ENCODE measurements at regions not wholly inside any gene's neighbourhood (a gene's known extent, or its start where the extent isn't known, plus 50 kb on each side); places are given as distances from the start of the nearest gene placed in this dataset.
A peak's percentile ranks its signal among the peaks of the same experiment; 100 is the strongest.
"Not testable (repeated sequence)": the region's sequence is repeated elsewhere in the genome, so short reads cannot be mapped to it uniquely, and the experiment has no call there.

DNA sequence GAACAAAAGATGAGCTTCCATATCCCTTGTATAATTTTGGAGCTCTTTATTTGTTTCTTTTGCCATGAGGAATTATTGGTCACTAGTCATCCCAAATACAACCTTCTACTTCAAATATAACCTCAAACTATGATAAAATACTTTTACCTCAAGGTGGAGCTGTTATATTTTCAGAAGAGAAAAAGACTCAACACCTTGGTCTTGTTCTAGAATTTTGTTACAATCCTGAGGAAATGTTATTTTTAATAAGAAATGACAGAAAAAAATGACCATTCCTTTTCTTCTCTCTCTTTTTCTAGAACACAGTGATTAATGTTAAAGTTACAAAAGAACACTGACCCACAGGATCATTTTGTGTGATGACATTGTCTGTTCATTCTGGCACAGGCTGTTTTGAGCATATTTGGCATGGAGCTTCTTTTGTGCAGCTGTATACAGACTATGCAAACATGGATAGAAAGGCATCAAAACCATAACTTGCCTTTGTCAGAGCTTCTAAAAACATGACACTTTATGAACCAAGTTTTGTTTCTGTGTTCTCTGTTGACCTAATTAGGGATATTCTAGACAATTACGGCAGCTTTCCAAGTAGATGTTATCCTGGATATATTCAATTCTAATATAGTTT, 159.6 kb upstream of the CTSO start:
- Mint-ChIP-seq H3K27me3 (no peaks in the 10 kb centered on the region), H3K36me3 (ENCODE audit: insufficient read depth) (no peaks in the 10 kb centered on the region), H3K27ac (no peak overlapping the region), H3K4me3 (ENCODE audit: low read depth) (no peak overlapping the region), H3K9me3 (ENCODE audit: low read depth) (peaks cover 3% of the 10 kb centered on the region), H3K4me1 (ENCODE audit: low read depth) (no peaks in the 10 kb centered on the region)
- TF ChIP-seq CTCF (IDR thresholded peaks at IDR 0.05; ENCODE audit: unreplicated experiment): peak; percentile 33
- no peak for DNase-seq (ENCODE audit: low spot score, unreplicated experiment)

GRCh38 chr4:156111686-156112085, 158.0 kb upstream of the CTSO start:
- no peak for TF ChIP-seq CTCF (IDR thresholded peaks at IDR 0.05; ENCODE audit: unreplicated experiment)
- Mint-ChIP-seq H3K4me1 (ENCODE audit: low read depth) (no peaks in the 10 kb centered on the region), H3K9me3 (ENCODE audit: low read depth) (peaks cover 3% of the 10 kb centered on the region), H3K27me3 (no peaks in the 10 kb centered on the region), H3K27ac (no peak overlapping the region), H3K4me3 (ENCODE audit: low read depth) (no peak overlapping the region), H3K36me3 (ENCODE audit: insufficient read depth) (no peaks in the 10 kb centered on the region)
- DNase-seq (ENCODE audit: low spot score, unreplicated experiment): no peak

DNA sequence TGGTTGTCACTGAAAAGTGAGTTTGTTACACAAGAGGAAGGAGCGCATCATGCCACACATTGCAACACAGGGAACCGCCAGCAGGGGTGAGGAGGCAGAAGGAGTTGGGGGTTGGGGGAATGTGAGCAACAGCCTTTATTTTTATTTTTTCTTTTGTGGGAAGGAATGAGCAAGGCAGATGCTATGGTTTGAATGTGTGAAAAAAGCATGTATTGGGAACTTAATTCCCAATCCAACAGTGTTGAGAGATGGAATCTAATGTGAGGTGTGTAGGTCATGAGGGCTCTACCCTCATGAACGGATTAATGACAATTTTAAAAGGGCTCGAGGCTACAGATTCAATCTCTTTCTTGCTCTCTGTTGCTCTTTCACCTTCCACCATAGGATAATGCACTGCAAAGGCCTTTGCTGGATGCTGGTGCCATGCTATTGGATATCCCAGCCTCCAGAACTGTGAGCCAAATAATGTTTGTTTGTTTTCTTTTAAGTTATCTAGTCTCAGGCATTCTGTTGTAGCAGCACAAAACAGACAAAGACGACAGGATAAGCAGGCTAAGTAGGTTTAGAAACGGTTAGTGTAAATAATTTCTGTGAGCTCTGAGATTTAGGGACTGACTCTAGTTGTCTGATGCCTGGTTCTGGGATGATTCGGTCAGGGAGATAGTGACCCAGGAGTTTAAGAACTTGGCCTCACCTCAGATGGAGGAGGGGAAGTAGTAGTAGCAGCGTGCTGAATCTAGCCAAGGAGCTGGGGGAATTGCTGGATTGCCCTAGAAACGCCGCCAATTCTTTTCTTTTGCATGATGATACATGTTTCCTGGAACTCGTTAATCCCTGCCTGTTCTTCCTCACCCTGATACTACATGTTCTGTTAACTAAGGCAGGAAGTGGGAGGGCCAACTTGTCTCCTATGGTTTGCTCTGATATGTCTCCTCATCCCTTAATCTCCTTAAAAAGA, 156.6 kb upstream of the CTSO start:
- no peaks in the 10 kb centered on the region for H3K36me3 Mint-ChIP-seq (ENCODE audit: insufficient read depth)
- peak; percentile 12 for TF ChIP-seq CTCF (IDR thresholded peaks at IDR 0.05; ENCODE audit: unreplicated experiment)
- H3K27me3 Mint-ChIP-seq: no peaks in the 10 kb centered on the region
- H3K27ac Mint-ChIP-seq: no peak overlapping the region
- no peaks in the 10 kb centered on the region for H3K4me1 Mint-ChIP-seq (ENCODE audit: low read depth)
- peaks cover 3% of the 10 kb centered on the region for H3K9me3 Mint-ChIP-seq (ENCODE audit: low read depth)
- no peak for DNase-seq (ENCODE audit: low spot score, unreplicated experiment)
- no peak overlapping the region for H3K4me3 Mint-ChIP-seq (ENCODE audit: low read depth)

GRCh38 chr4:156109087-156109486, 155.4 kb upstream of the CTSO start:
- not testable (repeated sequence) for H3K9me3 Mint-ChIP-seq (ENCODE audit: low read depth); H3K4me3 Mint-ChIP-seq (ENCODE audit: low read depth); DNase-seq (ENCODE audit: low spot score, unreplicated experiment); H3K27ac Mint-ChIP-seq; H3K36me3 Mint-ChIP-seq (ENCODE audit: insufficient read depth); H3K4me1 Mint-ChIP-seq (ENCODE audit: low read depth); H3K27me3 Mint-ChIP-seq

GRCh38 chr4:156103311-156103710, 149.6 kb upstream of the CTSO start:
- Mint-ChIP-seq H3K27me3 (no peaks in the 10 kb centered on the region), H3K36me3 (ENCODE audit: insufficient read depth) (no peaks in the 10 kb centered on the region)

More at GRCh38 chr4:156103311-156103710, 149.6 kb upstream of the CTSO start:
- H3K9me3 Mint-ChIP-seq (ENCODE audit: low read depth): no peaks in the 10 kb centered on the region
- H3K27ac Mint-ChIP-seq: no peak overlapping the region
- no peak overlapping the region for H3K4me3 Mint-ChIP-seq (ENCODE audit: low read depth)
- no peak for DNase-seq (ENCODE audit: low spot score, unreplicated experiment)
- no peak for TF ChIP-seq CTCF (IDR thresholded peaks at IDR 0.05; ENCODE audit: unreplicated experiment)
- no peaks in the 10 kb centered on the region for H3K4me1 Mint-ChIP-seq (ENCODE audit: low read depth)

Data from progenitor cell of endocrine pancreas (in vitro differentiated cells).